Vagina (tissue), 2 donors: ENCODE measurements at regions not wholly inside any gene's neighbourhood (a gene's known extent, or its start where the extent isn't known, plus 50 kb on each side); places are given as distances from the start of the nearest gene placed in this dataset.

ENCODE experiments used
- POLR2A ChIP-seq, 2 donors: fragments of 450-650 bp; IDR thresholded peaks; one replicate each; pipeline ENCODE4 v1.6.1; 2017; ENCODE audit warnings: antibody characterized with exemption in 2 of 2, mild to moderate bottlenecking in 2 of 2, moderate library complexity in 2 of 2
- POLR2AphosphoS5 ChIP-seq, 2 donors: sonication (generic); formaldehyde crosslinking; IDR thresholded peaks; one replicate each; pipeline ENCODE4 v1.9.0; 2017; ENCODE audit warnings: antibody characterized with exemption in 2 of 2, mild to moderate bottlenecking in 2 of 2, low read depth in 1 of 2; ENCODE audit not compliant: insufficient read depth in 1 of 2
- TF ChIP-seq, protein P1 (sequence below), 3 experiments: fragments of 450-650 bp in 2 of 3; fragments of 200-600 bp in 1 of 3; sonication (generic) in 1 of 3; IDR thresholded peaks; one replicate each; pipeline ENCODE4 v1.5.1; 2017 to 2019; ENCODE audit warnings: antibody characterized with exemption in 3 of 3, mild to moderate bottlenecking in 2 of 3, moderate library complexity in 2 of 3

DNA sequence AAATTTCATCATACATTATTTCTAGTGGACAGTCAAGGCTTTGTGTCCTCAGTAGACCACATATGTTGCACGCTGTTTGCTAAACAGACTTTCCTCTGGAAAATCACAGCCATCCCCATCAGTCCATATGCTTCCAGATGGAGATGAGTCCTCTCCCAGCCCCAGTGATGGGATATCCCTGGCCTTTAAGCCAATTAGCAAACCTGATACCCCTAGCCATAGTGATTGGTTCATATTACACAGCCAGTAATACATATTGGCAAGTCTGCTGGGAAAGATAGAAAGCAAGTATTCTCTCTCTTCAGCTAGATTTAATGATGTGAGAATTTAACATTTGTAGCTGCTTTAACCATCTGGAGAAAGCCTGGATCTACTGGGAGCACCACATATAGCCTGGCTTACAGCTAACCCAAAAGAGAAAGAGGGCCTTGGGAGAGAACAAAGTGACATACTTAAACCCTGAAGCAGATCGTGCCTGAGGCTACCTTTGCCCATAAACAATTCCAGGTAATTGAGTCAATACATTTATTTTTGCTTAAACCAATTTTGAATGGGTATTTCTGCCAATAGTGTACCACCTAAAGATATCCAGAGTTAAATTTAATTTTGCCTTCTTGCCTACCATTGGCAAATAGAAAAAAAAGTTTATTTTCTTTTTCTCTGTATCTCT lies 103.5 kb upstream of the HIVEP1 start:
- no peak for TF ChIP-seq POLR2A (IDR thresholded peaks at IDR 0.05)
- TF ChIP-seq, protein P1, sequence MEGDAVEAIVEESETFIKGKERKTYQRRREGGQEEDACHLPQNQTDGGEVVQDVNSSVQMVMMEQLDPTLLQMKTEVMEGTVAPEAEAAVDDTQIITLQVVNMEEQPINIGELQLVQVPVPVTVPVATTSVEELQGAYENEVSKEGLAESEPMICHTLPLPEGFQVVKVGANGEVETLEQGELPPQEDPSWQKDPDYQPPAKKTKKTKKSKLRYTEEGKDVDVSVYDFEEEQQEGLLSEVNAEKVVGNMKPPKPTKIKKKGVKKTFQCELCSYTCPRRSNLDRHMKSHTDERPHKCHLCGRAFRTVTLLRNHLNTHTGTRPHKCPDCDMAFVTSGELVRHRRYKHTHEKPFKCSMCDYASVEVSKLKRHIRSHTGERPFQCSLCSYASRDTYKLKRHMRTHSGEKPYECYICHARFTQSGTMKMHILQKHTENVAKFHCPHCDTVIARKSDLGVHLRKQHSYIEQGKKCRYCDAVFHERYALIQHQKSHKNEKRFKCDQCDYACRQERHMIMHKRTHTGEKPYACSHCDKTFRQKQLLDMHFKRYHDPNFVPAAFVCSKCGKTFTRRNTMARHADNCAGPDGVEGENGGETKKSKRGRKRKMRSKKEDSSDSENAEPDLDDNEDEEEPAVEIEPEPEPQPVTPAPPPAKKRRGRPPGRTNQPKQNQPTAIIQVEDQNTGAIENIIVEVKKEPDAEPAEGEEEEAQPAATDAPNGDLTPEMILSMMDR (IDR thresholded peaks at IDR 0.05): no peak
- TF ChIP-seq POLR2AphosphoS5 (IDR thresholded peaks at IDR 0.05; ENCODE audit: insufficient read depth in 1 of 2, low read depth in 1 of 2): no peak
